ENCODE measurements at regions not wholly inside any gene's neighbourhood (a gene's known extent, or its start where the extent isn't known, plus 50 kb on each side); places are given as distances from the start of the nearest gene placed in this dataset.
"Not testable (repeated sequence)": the region's sequence is repeated elsewhere in the genome, so short reads cannot be mapped to it uniquely, and the experiment has no call there.

DNA sequence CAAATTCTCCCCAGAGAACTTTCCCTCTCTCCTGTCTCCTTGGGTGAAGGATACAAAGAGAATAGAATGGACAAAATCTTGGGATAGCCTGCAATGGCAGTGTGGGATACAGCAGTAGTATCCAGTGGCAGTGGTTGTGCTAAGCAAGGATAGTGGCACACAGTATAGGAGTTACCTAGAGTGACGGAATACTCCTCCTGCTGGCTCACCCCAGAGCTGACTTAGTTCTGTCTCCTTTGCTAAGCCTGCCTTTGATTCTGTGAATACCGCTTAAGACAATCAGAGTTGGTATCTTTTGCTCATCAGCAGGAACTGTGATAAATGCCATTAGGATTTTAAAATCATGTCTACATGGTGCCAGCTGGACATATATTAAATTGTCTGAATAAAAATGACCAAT, 404.3 kb downstream of the JRKL start:
- DNase-seq: no peak

DNA sequence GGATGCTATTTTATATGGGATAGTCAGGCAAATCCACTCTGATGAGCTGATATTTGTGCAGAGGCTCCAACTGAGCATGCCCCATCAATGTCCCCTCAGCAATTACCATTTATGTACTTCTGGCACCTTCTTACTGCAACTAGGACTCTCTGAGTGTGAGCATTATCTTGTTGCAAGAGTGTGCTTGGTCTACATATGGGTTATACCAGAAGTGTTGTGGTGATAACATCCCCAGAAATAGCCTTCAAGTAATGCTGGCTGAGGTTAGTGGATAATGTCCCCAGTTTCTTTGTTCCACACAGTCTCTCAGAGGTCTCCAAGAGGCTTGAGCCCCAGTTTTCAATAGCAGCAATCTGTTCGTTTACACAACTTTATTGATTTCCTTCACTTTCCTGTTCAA, 408.6 kb downstream of the JRKL start:
- DNase-seq: no peak

DNA sequence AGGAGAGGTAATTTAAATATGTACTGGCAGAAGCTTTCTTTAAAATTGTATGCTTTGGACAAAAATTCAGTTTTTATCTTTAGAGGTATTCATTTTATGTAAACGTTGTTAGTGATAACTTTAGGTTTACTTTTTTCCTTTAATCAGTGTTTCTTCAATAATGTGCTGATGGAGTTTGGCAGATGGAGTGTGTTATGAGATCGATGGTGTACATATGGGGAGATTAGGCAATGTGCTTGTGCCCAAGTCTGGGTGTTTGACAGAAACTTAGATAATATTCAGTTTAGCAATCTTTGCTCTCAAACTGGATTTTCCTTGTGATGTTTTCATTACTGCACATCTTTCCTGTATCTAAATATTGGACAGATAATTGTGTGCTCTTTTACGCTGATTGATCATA, 425.4 kb downstream of the JRKL start:
- no peak for DNase-seq

DNA sequence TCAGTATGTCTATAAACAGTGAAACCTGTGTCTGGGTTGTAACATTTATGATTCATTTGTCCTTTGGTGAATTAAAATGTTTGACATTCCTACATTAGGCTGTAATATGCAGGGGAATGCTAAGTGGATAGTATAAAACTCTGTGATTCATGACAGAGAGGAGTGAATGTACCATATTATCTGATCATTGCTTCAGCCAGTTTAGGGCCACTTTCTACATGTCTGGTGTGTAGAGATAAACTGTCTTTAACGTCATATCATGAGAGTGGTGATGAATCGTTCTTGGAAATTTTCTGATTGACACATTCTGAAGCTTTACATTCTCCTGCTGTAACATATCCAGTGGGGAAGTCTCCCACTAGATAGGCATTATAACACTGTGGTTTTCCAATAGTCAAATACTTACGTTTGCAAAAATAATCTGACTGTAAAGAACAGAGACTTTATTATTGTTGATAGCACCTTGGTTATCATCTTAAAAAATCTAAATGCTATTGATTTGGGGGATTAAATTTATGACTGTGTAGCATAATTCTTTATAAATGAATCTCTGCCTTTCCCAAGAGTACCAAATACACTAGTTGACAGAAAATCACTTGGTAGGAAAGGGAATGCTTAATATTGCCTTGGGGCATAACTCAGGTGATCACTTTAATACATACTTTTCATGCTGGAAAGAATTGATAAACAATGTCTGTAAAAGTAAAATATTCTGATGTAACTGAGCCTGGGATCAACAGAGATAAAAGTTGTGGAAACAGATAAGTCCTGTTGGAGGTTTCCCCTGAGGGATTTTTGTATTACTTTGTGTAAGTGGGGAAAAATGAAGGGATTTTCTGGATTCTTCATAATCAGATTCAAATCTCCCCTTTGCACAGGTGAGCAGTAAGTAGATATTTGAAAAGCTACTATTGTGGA, 427.9 kb downstream of the JRKL start:
- DNase-seq: no peak

DNA sequence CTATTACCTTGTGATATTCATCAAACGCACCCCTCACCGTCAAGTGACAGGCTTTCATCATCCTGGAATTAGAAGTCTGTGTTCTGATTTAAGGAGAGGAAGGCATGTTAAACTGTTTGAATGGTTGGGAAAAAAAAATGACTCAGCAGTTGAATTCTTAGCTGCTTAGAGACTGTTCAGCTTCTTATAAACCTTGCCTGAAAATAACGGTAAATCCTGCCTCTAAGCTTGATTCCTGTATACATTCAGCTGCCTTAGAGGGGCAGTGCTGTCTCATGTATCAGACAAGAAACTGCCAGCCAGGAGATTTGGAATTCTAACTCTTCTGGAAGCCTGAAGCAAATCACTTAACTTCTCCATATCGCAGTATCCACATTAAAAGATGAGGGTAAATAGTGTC, 437.4 kb downstream of the JRKL start:
- no peak for DNase-seq

DNA sequence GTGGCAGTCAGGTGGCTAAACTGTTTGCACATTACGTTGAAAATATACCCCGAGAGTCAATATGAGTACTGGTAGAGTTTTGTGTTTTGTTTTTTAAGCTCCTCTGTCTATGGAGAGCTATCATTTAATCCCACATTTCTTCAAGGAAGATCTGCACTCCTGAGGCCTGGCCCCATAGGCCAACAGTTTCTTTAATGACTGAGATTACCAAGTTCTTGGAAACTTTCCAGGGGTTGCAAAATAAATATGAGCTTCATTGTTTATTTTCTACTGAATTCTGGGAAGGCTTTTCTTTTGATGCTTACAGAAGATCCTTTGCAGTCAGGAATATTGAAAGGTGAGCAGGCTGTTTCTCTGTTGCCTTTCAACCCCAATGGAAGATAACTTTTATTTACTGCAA, 452.0 kb downstream of the JRKL start:
- DNase-seq: no peak

DNA sequence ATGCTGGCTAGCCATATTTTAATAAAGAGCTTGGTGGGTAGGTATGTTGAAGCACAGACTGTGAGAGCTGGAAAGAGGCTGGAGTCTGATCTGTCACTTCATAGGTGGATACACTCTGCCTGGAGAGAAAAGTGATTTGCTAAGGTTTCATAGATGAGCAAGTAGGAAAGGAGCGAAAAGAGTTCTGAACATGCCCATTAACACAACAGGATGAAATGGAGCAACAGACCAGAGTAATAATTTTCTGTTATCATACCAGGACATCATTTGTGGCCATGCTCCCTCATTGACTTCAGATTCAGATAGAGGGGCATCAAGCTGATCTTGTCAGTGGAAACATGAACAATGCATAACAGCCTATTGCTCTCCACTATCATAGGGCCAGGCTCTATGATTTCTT, 452.9 kb downstream of the JRKL start:
- no peak for DNase-seq

DNA sequence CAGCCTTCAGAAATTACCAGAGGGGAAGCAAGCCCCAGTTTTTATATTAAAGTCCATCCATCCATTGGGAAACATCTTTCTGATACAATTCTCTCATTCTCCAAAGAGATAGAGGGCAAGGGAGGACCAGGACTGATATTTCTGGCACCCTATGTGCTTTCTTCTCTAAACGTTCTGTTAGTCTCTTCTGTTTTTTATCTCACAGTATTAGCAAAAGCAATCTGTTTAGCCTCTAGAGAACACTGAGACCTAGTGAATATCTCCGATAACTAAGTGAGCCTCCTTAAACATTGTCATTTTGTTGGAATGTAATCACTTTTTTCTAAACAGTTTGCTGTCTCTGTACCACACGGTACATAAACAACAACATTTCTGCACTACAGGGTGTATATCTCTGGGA, 464.6 kb downstream of the JRKL start:
- DNase-seq: no peak

DNA sequence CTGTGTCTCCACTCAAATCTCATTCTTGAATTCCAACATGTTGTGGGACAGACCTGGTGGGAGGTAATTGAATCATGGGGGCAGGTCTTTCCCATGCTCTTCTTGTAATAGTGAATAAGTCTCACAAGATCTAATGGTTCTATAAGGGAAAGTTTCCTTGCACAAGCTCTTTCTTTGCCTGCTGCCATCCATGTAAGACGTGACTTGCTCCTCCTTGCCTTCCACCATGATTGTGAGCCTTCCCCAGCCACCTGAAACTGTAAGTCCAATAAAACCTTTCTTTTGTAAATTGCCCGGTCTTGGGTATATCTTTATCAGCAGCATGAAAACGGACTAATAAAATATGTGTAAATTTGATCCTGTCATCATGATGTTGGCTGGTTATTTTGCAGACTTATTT, 471.9 kb downstream of the JRKL start:
- not testable (repeated sequence) for DNase-seq

DNA sequence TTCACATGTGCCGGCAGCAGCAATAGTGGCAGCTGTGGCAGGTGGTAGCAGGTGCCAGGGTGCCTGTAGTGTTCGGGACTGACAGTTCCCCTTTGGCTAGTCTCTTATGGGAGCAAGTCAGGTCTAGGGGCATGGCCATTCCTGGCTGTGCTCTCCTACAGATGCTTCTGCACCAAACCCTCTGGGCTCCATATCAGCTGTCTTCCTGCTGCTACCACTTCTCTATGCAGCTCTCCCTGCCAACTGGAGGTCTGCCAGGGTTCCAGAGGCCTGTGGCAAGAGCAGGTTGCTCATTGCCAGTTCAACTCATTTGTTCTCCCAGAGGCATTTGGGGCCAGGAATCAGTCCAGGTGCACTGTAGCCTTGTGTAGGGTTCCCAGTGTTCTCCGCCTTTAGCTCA, 473.7 kb downstream of the JRKL start:
- DNase-seq: no peak

DNA sequence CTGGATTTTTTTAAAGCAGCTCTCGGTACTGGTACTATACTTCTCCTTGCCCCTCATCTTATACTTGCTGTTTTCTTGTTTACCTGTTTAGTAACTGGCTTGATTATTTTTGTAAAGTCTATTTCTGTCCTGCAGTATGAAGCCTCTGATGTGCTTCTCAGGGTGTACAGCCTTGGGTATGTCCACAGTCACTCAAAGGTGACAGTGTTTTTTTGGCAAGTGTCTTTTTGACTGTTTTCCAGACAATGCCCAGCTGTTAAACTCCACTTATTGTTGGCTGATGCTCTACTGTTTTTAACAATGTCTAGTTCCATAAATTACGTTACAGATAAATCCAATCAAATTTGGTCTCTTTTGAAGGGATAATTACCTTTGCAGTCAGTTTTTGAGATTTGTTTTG, 475.2 kb downstream of the JRKL start:
- DNase-seq: no peak

DNA sequence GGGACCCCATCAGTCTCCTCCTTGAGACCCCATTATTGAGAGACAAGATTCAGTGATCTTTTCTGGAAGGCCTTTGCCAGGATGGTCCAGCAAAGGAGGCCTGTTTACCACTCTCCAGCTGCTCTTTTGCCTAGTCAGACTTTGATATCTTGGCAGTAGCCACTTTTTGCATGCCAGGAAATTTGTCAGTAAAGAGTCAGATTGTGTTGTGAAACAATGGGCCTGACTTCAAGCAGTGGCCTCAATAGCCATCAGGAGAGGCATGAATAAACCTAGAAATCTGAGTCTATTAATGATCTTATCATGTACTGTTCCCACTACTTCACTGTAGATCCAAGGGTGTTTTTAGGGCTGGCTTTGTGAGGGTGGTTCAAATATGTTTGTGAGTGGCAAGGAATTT, 479.4 kb downstream of the JRKL start:
- DNase-seq: no peak

DNA sequence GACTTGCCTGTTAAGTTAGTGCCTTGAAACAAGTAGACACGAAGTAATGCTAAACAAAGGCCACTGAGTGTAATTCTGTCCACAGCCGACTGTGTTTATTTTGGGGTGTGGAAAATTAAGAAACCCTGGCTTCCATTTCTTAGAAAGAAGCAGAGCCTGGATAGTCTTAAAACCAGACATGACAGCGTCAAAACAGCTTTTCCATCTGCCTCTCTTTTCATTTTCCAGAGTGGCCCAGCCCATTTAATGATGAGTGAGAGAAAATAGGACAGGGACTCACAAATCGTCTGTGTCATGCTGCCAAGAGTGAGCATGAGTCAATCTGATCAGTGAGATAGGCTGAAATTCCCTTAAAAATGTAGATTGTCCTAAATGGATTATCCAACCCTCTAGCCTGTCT, 485.9 kb downstream of the JRKL start:
- DNase-seq: no peak

DNA sequence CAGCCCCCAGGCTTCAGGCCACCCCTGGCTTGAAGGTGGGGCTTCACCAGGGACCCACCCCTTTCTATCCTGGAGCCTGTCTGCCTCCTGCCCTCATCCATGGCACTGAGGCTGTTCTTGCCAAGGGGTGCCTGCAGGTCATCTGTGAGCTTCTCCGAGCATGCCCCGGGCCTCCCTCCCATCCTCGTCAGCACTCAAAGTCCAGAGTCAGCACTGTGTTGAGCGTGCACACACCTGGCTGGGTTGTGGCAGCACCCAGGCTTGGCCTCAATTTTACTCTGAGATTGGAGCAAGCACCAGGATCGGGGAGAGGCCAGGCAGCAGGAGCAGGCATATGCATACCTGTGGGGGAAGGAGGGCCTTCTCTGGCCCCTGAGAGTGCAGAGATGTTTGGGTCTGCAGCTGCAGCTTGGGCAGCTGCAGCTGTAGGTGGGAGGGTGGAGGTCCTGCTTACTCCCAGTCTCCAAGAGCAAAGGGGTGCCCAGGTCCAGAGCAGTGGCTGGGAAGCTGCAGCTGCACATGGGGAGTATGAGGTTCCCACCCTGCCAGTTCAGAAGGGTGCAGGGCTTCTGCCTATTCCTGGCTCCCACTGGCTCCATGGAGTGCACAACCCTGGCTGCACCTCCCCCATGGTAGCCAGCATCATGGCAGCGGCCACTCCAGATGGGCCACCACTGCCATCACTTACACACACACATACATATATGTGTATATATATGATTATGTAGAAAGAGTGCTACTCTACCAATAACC, 488.7 kb downstream of the JRKL start:
- no peak for DNase-seq

DNA sequence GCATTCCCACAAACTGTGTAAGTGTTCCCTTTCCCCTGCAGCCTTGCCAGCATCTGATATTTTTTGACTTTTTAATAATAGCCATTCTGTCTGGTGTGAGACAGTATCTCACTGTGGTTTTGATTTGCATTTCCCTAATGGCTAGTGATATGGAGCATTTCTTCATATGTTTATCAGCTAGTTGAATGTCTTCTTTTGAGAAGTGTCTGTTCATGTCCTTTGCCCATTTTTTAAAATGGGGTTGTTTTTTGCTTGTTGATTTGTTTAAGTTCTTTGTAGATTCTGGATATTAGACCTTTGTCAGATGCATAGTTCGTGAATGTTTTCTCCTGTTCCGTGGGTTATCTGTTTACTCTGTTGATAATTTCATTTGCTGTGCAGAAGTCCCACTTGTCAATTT, 492.8 kb downstream of the JRKL start:
- DNase-seq: not testable (repeated sequence)

DNA sequence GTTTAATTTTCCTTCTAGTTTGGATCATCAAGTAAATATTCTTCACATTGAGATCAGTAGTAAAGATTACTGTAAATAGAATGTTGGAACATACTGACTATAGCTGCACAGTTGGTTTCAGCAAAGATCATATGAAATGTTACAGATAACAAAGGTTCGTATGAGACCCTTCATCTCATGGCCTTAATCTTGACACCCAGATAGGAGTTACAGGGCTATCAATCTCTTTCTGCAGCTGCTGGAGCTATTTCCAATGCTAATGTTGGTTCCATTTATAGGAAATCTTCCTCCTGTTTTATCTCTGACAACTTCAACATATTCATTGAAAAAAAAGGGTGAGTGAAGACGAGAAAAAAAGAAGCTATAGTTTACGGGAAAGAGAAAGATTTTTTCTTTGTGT, 495.6 kb downstream of the JRKL start:
- DNase-seq: no peak

DNA sequence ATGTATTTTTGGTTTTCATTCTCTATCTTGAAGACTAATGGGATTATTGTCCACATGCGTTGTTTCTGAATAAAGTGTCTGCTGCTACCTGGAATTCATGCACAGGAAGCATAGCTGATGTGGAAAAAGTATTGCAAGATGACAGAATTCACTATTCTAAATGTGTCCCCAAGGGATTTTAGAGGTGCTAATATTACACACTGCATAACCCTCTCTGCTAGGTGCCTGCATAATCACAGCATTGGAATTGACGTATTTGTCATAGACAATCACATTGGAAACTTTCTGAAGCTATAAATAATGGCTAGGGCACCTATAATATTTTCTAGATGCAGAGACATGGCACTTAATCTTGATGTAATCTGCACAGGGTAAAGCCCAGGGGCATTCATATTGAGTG, 496.1 kb downstream of the JRKL start:
- DNase-seq: no peak

DNA sequence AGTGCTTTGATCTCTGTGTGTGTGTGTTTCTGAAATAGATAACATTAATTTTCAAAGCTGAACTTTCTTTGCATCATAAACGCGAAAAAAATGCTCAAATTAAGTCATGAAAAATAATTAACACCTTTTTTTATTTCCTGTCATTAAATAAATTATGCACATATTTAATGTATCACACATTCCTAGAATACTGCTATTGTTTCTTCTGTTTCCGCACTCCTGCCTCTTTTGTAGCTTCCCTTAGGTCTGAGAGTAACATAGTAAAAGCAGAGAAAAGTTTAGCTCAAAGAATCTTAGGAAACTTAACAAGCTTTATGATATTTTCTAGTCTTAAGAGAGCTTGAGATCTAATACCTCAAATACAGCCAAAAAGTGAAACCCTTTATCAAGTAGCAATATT, 504.2 kb downstream of the JRKL start:
- no peak for DNase-seq

DNA sequence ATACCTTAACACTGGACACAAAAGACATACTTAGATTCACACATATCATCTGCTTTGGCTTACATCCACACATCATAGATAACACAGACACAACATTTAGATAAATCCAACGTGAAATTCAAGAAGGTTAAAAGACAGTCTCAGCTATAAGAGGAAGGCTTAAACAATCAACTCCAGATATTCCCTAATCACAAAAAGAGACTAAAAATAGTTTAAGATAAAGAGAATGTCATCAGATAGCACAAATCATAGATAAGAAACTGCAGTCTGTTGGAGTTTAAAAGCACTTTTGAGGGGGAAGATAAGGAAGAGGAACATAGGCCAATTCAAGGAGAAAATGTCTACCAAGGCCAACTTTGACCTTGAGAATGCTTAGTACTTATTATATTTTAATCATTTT, 504.8 kb downstream of the JRKL start:
- no peak for DNase-seq

DNA sequence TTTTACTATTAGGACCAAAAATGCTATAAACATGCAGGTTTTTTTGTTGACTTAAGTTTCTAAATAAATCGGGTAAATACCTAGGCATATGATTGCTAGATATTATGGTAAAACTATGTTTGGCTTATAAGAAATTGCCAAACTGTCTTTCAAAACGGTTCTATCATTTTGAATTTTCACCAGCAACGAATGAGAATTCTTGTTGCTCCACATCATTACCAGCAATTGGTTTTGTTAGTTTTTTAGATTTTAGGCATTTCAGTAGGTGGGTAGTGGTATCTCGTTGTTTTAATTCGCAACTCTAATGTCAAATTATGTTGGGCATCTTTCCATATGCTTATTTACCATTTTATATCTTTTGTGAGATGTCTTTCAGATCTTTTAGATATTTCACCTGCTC, 510.2 kb downstream of the JRKL start:
- no peak for DNase-seq

DNA sequence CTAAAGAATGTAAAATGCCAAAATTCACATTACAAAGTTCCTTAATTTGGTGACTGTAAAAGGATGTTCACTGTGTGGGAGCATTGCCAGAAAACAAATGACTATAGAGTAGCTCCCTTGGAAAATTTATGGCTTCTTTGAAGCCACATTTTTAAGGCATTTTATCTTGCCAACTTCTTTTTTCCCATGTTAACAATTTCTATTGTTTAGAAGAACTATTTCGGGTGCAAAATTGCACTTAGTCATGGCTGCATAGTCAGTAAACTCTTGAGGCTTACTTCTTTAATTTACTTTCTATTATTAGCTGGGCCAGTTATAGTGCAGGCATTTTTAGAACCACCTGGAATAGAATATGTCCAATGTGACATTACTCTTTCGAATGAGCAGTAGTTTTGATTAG, 515.3 kb downstream of the JRKL start:
- DNase-seq: no peak

DNA sequence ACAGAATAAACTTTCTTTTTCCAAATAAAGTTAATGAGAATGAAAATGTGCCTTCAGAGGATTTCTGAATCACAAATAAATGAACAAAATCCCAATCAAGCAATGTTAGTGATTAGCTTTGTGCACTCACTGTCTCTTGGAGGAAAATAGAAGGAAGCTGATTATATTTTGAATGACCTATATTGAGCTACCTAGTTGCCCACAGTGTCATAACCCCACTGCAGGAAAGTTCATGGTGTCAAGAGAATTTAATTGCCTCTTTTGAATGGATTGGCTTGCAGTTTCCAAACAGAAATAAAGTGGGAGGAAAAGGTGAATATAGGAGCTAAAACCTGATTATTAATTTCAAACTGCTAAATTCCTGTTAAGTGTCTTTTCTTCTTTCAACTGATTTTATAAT, 515.9 kb downstream of the JRKL start:
- DNase-seq: no peak

DNA sequence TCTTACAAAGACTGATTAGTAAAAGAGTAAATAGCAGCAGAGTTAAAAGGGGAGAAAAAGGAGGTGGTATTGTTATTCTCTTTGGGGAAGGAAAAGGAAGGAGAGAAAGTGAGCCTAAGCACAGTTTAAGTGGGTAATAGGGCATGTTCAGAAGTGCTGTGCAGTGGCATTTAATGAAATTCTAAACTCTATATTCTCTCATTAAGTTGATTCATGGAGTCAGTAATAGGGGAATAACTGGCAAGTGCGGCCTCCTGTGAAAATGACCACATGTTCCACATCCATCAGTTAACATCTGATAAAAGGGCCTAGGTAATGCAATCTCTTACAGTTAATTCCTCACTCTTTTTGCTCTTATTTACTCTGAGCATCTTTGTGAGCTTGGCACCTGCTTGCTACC, 516.7 kb downstream of the JRKL start:
- no peak for DNase-seq

DNA sequence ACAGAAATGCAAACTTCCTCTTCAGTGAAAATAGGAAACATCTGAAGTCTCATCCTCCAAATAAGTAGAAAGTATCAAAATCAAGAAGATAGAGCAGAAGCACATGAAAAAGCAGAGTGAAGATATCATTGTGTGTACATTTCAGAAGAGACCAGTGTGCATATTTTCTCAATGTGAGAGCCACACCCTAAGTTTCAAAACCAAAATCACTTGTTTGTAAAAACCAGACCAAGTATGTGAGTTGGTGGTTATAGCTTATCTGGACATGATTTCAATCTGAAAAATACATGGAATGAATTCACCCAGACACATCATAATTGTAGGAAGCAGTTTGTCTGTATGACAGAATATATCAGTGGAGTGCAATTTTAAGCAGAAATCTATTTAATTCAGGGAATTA, 536.0 kb downstream of the JRKL start:
- DNase-seq: no peak

DNA sequence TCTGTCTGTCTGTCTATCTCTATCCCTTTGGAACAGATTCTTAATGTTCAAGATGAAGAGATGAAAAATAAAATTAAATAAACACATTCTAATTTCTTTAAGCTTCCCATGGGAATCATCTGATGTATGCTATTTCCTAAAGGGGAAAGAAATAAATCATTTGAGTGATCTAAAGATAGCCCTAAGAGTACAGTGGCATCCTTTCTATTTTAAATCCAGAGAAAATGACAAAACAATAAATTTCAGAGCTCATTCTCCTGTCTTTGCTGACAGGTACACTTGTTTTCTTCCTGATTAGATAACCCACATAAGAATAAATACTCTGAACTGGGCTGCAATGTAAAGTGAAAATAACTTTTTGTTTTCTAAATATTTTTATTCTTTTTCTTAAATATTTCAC, 550.4 kb downstream of the JRKL start:
- no peak for DNase-seq

All from NCI-H2081 treated with DMSO at 0.1 percent for 48 hours (cell line).